OCI-LY1 (cell line): ENCODE measurements at regions not wholly inside any gene's neighbourhood (a gene's known extent, or its start where the extent isn't known, plus 50 kb on each side); places are given as distances from the start of the nearest gene placed in this dataset.

ENCODE experiments used
- EZH2 ChIP-seq: fragments of 200-600 bp; sonication (generic), shearing (Covaris generic); IDR thresholded peaks from 2 replicates; pipeline ENCODE4 v1.8.0; 2017; ENCODE audit warnings: borderline replicate concordance, mixed run types, mild to moderate bottlenecking, antibody characterized with exemption, low read length, moderate library complexity, mixed read lengths
- TF ChIP-seq, protein P1 (sequence below): fragments of 200-600 bp; sonication (generic), shearing (Covaris generic); IDR thresholded peaks from 2 replicates; pipeline ENCODE4 v1.5.1; 2017; ENCODE audit warnings: mild to moderate bottlenecking, antibody characterized with exemption, low read length, moderate library complexity, mixed read lengths

DNA sequence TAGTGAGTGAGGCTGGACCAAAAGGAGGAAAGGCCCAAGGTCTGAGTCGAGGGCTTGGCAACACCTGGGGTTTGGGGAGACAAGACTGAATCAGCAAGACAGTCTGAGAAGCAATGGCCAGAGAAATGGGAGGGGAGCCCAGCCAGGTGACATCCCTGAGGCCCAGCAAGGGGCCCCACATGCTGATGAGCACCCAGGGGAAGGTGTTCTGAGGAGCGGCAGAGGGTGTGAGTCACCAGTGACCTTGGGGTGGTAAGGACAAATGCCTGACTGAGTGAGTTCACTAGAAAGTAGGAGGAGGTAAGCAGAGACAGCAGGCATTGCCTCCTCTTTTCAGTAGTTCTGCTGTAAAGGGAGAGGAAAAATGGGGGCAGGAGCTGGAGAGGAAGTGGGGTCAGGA is 192.4 kb upstream of the GALNT2 start:
- TF ChIP-seq, protein P1, sequence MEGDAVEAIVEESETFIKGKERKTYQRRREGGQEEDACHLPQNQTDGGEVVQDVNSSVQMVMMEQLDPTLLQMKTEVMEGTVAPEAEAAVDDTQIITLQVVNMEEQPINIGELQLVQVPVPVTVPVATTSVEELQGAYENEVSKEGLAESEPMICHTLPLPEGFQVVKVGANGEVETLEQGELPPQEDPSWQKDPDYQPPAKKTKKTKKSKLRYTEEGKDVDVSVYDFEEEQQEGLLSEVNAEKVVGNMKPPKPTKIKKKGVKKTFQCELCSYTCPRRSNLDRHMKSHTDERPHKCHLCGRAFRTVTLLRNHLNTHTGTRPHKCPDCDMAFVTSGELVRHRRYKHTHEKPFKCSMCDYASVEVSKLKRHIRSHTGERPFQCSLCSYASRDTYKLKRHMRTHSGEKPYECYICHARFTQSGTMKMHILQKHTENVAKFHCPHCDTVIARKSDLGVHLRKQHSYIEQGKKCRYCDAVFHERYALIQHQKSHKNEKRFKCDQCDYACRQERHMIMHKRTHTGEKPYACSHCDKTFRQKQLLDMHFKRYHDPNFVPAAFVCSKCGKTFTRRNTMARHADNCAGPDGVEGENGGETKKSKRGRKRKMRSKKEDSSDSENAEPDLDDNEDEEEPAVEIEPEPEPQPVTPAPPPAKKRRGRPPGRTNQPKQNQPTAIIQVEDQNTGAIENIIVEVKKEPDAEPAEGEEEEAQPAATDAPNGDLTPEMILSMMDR: no peak
- TF ChIP-seq EZH2: no peak
